GM18498 (cell line): ENCODE measurements at regions not wholly inside any gene's neighbourhood (a gene's known extent, or its start where the extent isn't known, plus 50 kb on each side); places are given as distances from the start of the nearest gene placed in this dataset.

ENCODE experiments used
- ATAC-seq: cut with Tn5 transposase; IDR thresholded peaks from one replicate; pipeline ENCODE4 v1.9.1; 2021; ENCODE audit warnings: mild to moderate bottlenecking, moderate library complexity; ENCODE audit not compliant: unreplicated experiment

DNA sequence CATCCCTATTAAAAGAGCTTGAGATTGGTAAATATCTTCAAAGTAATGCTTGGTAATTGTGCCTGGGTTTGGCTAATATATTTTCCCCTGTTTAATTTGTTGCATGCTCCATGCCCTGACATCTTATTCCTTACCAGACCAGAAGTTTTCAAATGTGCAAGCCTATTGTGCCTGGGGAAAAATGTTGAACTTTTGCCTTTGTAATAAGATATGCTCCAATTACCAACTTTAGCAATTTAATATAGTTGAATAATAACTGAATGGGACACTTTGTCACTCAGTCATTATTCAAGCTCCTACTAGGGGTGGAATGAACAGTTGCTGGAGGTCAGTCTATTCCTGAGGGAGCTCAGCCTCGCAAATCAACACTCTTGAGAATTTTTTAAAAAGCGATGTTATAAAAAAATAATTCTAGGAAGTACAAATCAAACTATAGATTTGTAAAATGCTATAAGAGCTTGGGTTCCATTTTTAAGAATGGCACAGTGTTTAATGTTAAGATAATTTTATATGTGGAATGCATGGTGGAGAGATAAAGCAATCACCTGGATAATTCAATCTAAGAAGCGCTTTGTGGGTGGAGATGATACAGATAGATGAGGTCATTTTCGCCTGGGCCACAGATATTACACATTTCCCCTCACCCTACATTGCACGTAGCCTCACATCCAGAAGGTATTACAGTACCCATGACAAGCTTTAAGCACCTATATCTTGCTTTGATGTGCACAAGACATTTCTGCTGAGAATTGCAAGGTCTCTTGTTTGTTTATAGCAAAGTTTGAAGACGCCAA lies 231.8 kb downstream of the PIK3R1 start:
- ATAC-seq = no peak

GRCh38 chr5:68449380-68449779 lies 233.8 kb downstream of the PIK3R1 start:
- ATAC-seq = no peak

- no peak for ATAC-seq
These were observed 234.8 kb downstream of the PIK3R1 start for GRCh38 chr5:68450245-68450852.

GRCh38 chr5:68452286-68452685 lies 236.7 kb downstream of the PIK3R1 start:
- no peak for ATAC-seq

DNA sequence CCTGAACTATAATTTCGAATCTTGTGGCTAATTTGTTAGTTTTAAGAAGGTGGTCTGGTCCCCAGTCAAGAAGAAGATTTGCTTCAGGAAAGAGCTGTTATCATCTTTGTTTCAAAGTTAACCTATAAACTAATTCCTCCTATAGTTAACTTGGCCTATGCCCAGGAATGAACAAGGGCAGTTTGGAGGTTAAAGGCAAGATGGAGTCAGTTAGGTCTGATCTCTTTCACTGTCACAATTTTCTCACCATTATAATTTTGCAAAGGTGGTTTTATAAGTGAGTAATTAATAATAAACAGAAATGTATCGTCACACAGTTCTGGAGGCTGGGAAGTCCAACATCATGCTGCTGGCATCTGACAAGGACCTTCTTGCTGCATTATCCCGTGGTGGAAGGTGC lies 238.6 kb downstream of the PIK3R1 start:
- ATAC-seq = no peak

DNA sequence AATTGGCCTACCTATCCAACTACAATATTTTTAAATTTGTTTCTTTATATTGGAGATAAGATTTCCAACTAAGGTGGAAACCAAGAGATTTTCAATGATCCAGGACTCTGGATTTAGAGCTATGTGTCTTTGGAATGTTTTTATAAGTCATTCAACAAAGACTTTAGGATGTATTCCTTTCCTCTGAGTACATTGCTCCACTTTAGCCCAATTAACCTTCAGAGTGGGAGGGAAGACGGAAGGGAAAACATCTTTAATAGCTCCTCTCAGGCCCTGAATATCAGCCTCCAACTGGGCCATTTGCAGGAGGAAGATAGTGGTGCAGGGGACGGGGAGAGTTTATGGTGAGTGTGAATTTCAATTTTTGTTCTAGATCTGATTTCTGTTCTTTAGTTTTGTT lies 239.2 kb downstream of the PIK3R1 start:
- ATAC-seq = no peak

- ATAC-seq = no peak
These were observed 239.7 kb downstream of the PIK3R1 start for GRCh38 chr5:68455216-68455615.

GRCh38 chr5:68456756-68457217 lies 241.2 kb downstream of the PIK3R1 start:
- no peak for ATAC-seq

DNA sequence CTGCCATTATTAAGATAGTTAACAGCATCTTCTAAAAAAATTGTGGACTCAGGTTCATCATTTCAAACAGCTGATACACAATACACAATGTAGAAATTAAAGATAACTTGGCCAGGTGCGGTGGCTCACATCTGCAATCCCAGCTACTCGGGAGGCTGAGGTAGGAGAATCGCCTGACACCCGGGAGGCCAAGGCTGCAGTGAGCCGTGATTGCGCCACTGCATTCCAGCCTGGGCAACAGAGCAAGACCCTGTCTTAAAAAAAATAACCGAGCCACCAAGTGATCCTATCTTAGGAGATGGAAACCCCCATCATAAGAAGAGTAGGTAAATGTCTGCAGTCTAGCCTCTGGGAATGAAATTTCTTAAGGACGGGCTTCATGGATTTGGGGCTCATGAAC lies 241.7 kb downstream of the PIK3R1 start:
- no peak for ATAC-seq

DNA sequence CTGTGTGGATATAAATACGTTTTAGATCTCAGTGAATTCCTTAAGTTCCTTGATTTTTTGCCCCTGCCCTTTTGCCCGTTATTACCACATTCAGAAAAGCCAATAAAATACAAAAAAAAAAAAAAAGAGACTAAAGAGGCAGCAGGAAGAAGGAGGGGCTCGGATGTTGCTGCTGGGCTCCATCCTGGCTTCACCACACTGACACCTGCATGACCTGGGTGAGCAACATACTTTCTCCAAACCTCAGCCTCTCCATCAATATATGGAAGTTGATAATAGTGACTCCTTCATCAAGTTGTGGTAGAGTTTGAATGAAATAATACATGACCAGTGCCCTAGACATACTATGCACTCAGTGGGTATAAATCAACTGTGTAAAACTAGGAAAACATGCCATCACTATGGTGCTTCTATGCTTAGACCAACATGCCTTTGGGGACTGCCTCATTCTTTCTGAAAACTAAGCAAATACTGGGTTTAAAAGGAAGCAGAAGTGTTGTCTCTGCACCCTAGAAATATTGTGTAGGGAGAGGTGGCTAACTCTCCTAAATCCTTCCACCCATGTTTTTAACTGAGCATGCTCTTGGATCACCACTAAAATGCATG lies 243.0 kb downstream of the PIK3R1 start:
- ATAC-seq = no peak

DNA sequence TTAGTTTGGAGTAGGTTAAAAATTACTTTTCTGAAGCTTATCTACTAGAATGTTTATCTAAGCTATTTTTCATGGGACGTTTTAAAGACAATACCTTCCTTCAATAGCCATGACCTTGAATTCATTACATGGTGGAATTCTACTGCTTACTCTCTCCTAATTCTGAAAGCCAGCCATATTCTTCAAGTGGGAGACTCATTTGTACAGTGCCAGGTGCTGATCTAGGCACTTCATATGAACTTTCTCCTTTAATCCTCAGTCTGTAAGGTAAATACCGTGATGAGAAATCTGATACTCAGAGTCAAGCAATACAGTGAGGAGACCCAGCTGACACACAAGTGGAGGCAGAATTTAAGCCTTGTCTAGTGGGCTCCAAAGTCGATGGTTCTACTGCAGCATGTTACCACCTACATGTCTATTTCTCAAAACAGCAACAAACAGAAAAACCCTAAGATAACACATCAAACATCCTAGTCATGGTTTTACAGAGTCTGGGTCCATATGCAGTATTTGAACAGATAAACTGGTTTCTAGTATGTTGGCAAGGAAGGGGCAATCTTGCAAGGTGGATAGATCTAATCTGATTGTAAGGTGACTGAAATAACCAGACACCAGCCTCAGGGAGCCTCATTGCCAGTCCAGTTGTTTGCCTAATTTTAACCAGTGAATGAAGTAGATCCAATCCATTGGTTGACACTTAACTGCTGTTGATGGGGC lies 243.7 kb downstream of the PIK3R1 start:
- no peak for ATAC-seq

DNA sequence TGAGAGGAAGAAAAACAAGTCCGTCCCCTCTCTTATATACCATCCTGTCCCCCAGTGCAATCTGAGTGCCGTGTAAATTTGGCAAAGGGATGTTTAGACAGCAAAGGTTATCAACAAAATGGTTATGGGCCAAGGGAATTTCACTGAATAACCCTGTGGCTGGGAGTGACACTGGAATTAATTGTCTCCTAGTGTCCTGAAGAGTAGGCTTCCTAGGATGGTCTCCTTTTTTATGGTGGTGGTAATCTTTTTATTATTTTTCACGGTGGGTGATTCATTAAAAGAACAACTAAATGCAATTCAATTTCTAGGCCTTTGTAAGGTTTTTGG lies 244.2 kb downstream of the PIK3R1 start:
- ATAC-seq = no peak

DNA sequence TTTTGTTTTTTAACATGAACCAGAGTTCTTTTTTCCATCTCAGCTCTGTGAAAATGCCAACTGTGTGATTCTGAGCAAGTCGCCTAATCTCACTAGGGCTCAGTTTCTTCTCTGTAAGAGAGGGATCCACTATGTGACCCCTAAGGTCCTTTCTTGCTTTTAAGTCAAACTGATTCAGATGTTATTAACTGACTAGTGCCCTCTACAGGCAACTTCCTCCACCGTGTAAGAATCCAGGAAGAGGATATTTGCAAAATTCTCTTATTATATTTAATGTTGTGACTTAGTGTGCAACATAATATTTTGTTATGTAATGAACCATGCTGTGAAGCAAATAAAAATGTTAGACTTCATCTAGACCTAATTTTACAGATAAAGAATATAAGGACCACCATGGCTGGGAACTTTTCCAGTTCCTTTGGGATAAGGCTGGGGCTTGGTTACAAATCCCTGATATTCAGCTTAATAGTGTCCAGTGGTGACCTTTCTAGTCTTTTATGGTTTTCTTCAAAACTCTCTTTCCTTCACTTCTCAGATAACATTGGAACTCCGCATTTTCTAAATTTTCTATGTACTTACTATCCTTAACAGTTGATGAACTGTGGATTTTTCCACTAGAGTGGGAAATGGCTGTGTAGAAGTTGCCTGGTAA lies 244.7 kb downstream of the PIK3R1 start:
- ATAC-seq = peak; percentile 68

DNA sequence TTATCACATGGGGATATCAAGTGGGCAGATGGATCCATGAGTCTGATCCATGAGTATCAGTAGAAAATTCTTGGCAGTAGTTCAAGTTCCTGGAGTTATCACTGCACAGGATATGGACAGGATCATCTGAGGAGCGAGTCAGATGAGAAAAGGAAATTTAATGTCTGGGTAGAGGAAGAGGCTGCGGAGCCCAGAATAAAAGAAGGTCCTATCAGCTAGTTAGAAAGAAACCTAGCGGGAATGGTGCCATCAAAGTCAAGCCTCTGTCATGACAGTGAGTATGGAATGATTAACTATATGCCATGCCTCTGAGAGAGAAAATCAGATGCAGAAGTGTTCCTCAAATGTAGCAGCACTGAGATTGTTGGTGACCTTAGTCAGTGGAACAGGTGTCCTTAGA lies 248.1 kb downstream of the PIK3R1 start:
- no peak for ATAC-seq

DNA sequence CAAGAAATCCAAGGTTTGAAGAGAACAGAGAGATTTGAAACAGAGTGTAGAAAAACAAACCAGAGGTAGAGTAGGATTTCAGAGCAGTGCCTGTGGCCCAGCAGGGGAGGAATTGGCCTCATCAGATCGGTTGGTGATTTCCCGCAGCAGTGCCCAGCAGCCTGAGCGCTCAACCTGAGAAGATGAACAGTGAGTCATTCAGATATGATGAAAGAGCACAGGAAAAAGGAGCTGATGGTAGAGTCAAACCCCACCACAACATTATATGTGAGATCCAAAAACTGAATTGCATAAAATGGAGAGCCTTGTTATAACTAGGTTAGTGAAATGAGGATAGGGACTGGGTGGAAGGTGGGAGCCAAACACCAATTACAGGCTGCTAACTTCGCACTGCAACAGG lies 248.9 kb downstream of the PIK3R1 start:
- ATAC-seq = no peak

GRCh38 chr5:68465133-68465532 lies 249.6 kb downstream of the PIK3R1 start:
- ATAC-seq = no peak

- ATAC-seq = no peak
These were observed 250.5 kb downstream of the PIK3R1 start for GRCh38 chr5:68465934-68466551.

GRCh38 chr5:68467208-68467607 lies 251.7 kb downstream of the PIK3R1 start:
- no peak for ATAC-seq

GRCh38 chr5:68467794-68468193 lies 252.2 kb downstream of the PIK3R1 start:
- ATAC-seq = no peak

GRCh38 chr5:68468322-68468721 lies 252.8 kb downstream of the PIK3R1 start:
- no peak for ATAC-seq
